OCI-LY1 (cell line): ENCODE measurements at regions not wholly inside any gene's neighbourhood (a gene's known extent, or its start where the extent isn't known, plus 50 kb on each side); places are given as distances from the start of the nearest gene placed in this dataset.

Experiments
- H2AFZ ChIP-seq: fragments of 200-600 bp; sonication (generic), shearing (Covaris generic); 2 replicates; pipeline ENCODE4 v1.6.0; 2014; ENCODE audit warnings: antibody characterized with exemption, mild to moderate bottlenecking, low read length
- H3F3A ChIP-seq: fragments of 200-600 bp; sonication (generic), shearing (Covaris generic); 2 replicates; pipeline ENCODE4 v1.6.0; 2014; ENCODE audit warnings: mild to moderate bottlenecking, antibody characterized with exemption, low read length, moderate library complexity; ENCODE audit not compliant: insufficient read depth
- H3K27ac ChIP-seq: fragments of 200-600 bp; sonication (generic); 2 replicates; pipeline ENCODE4 v1.5.1; 2014; ENCODE audit warnings: low read length, mixed run types, mild to moderate bottlenecking, low read depth; ENCODE audit not compliant: poor library complexity, severe bottlenecking
- H3K27me3 ChIP-seq: fragments of 200-600 bp; sonication (generic); 2 replicates; pipeline ENCODE4 v1.6.0; 2014; ENCODE audit warnings: antibody characterized with exemption, mild to moderate bottlenecking, low read length, moderate library complexity; ENCODE audit not compliant: insufficient read depth
- H3K36me3 ChIP-seq: fragments of 200-600 bp; sonication (generic); 2 replicates; pipeline ENCODE4 v1.6.1; 2014; ENCODE audit warnings: mild to moderate bottlenecking, antibody characterized with exemption, low read length, moderate library complexity, mixed read lengths; ENCODE audit not compliant: insufficient read depth
- H3K4me1 ChIP-seq: fragments of 200-600 bp; sonication (generic); 2 replicates; pipeline ENCODE4 v1.5.1; 2014; ENCODE audit warnings: mild to moderate bottlenecking, low read length, moderate library complexity; ENCODE audit not compliant: insufficient read depth, severe bottlenecking
- H3K4me2 ChIP-seq: fragments of 200-600 bp; sonication (generic), shearing (Covaris generic); 2 replicates; pipeline ENCODE4 v1.6.1; 2014; ENCODE audit warnings: low read length
- H3K4me3 ChIP-seq: fragments of 200-600 bp; sonication (generic); 2 replicates; pipeline ENCODE4 v1.5.1; 2014; ENCODE audit warnings: low read length, low read depth, mild to moderate bottlenecking, mixed read lengths; ENCODE audit not compliant: poor library complexity, severe bottlenecking
- H3K79me2 ChIP-seq: fragments of 200-600 bp; shearing (Covaris generic); 2 replicates; pipeline ENCODE4 v1.6.1; 2016; ENCODE audit warnings: mixed run types, low read length, mixed read lengths; ENCODE audit not compliant: insufficient read depth
- H3K9ac ChIP-seq: fragments of 200-600 bp; sonication (generic), shearing (Covaris generic); 2 replicates; pipeline ENCODE4 v1.6.1; 2014; ENCODE audit warnings: mild to moderate bottlenecking, low read length, mixed read lengths
- H3K9me2 ChIP-seq: fragments of 200-600 bp; sonication (generic), shearing (Covaris generic); 2 replicates; pipeline ENCODE4 v1.6.1; 2014; ENCODE audit warnings: low read depth, mild to moderate bottlenecking, low read length, mixed read lengths
- H3K9me3 ChIP-seq: fragments of 200-600 bp; shearing (Covaris generic); 2 replicates; pipeline ENCODE4 v1.6.1; 2014; ENCODE audit warnings: low read length, mixed read lengths
- H4K20me1 ChIP-seq: fragments of 200-600 bp; sonication (generic), shearing (Covaris generic); 2 replicates; pipeline ENCODE4 v1.6.0; 2016; ENCODE audit warnings: mild to moderate bottlenecking, low read length; ENCODE audit not compliant: insufficient read depth
- EZH2 ChIP-seq: fragments of 200-600 bp; sonication (generic), shearing (Covaris generic); IDR thresholded peaks from 2 replicates; pipeline ENCODE4 v1.8.0; 2017; ENCODE audit warnings: borderline replicate concordance, mixed run types, mild to moderate bottlenecking, antibody characterized with exemption, low read length, moderate library complexity, mixed read lengths
- TF ChIP-seq, protein P1 (sequence below): fragments of 200-600 bp; sonication (generic), shearing (Covaris generic); IDR thresholded peaks from 2 replicates; pipeline ENCODE4 v1.5.1; 2017; ENCODE audit warnings: mild to moderate bottlenecking, antibody characterized with exemption, low read length, moderate library complexity, mixed read lengths

DNA sequence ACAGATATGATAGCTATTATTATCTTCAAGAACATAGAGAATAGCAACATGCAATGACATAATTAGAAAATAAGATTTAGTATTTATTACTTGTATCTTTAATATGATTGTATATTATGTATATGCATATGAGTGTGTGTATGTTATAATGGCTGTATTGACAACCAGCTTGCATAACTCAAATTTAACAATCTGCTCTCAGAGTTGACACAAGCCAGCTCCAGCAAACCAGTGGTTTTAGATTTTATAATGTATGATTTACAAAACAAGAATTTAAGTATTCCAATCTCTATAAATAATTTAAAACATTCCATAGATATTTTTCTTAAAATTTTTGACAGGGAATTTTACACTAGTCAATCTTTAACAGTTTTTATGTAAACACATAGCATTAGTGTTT, 935.9 kb upstream of the EPHA5 start:
- H3K4me2 ChIP-seq, result no peak overlapping the region
- no peaks in the 10 kb centered on the region for H4K20me1 ChIP-seq
- H3K9me2 ChIP-seq, result no peaks in the 10 kb centered on the region

DNA sequence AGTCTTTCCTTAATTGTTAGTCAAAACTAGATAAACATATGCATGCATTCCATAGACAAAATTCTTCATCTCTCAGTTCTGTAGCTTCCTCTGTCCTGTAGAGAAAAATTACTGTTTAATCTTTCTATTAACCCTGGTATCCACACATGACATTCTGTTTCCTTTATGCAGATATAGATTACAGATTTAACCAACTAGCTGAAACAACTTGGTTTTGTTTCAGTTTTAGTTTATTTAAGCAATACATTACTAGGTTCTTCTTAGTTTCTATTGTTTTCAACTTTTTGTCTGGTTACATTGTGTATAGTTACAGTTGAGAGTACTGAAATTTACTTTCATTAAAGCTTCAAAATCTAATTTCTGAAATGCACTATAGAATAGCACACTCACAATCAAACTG, 933.9 kb upstream of the EPHA5 start:
- H3K27ac ChIP-seq, result no peak overlapping the region
- no peaks in the 10 kb centered on the region for H3K9me2 ChIP-seq
- H3K27me3 ChIP-seq, result no peaks in the 10 kb centered on the region
- no peak overlapping the region for H3K4me2 ChIP-seq
- no peak overlapping the region for H2AFZ ChIP-seq
- H3F3A ChIP-seq, result no peaks in the 10 kb centered on the region
- no peaks in the 10 kb centered on the region for H3K36me3 ChIP-seq
- H3K9ac ChIP-seq, result no peak overlapping the region
- no peak for TF ChIP-seq EZH2
- TF ChIP-seq, protein P1, sequence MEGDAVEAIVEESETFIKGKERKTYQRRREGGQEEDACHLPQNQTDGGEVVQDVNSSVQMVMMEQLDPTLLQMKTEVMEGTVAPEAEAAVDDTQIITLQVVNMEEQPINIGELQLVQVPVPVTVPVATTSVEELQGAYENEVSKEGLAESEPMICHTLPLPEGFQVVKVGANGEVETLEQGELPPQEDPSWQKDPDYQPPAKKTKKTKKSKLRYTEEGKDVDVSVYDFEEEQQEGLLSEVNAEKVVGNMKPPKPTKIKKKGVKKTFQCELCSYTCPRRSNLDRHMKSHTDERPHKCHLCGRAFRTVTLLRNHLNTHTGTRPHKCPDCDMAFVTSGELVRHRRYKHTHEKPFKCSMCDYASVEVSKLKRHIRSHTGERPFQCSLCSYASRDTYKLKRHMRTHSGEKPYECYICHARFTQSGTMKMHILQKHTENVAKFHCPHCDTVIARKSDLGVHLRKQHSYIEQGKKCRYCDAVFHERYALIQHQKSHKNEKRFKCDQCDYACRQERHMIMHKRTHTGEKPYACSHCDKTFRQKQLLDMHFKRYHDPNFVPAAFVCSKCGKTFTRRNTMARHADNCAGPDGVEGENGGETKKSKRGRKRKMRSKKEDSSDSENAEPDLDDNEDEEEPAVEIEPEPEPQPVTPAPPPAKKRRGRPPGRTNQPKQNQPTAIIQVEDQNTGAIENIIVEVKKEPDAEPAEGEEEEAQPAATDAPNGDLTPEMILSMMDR, result no peak
- no peaks in the 10 kb centered on the region for H3K9me3 ChIP-seq
- H4K20me1 ChIP-seq, result no peaks in the 10 kb centered on the region
- H3K4me3 ChIP-seq, result no peak overlapping the region
- H3K79me2 ChIP-seq, result no peaks in the 10 kb centered on the region
- H3K4me1 ChIP-seq, result no peaks in the 10 kb centered on the region

More for the DNA sequence above, 935.9 kb upstream of the EPHA5 start:
- no peak overlapping the region for H3K27ac ChIP-seq
- no peaks in the 10 kb centered on the region for H3K36me3 ChIP-seq
- no peaks in the 10 kb centered on the region for H3K4me1 ChIP-seq
- TF ChIP-seq EZH2, result no peak
- TF ChIP-seq, protein P1, result no peak
- no peak overlapping the region for H3K4me3 ChIP-seq
- no peaks in the 10 kb centered on the region for H3K9me3 ChIP-seq
- H2AFZ ChIP-seq, result no peak overlapping the region
- H3K27me3 ChIP-seq, result no peaks in the 10 kb centered on the region
- no peaks in the 10 kb centered on the region for H3F3A ChIP-seq
- H3K79me2 ChIP-seq, result no peaks in the 10 kb centered on the region
- no peak overlapping the region for H3K9ac ChIP-seq

DNA sequence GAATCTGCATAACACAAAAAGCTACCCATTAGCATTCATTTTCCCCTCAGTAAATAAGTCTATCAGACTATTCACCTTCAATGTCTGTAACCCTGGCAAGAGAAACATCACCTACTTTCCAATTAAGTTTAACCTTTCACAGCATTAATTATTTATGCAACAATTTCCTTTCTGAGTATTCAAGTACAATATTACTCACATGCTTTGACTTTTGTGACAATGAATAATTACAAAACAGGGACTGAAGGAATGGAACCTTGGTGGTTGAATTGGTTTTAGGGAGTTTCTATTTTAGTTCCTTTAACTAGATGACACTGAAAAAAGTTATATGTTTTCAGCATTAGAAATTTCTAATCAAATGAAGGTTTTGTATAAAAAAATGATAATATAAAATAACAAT, 932.3 kb upstream of the EPHA5 start:
- H3K9me2 ChIP-seq, result no peaks in the 10 kb centered on the region
- no peaks in the 10 kb centered on the region for H3K9me3 ChIP-seq
- H3K4me3 ChIP-seq, result no peak overlapping the region
- H3K4me1 ChIP-seq, result no peaks in the 10 kb centered on the region
- H3K36me3 ChIP-seq, result no peaks in the 10 kb centered on the region
- no peaks in the 10 kb centered on the region for H4K20me1 ChIP-seq
- H3K79me2 ChIP-seq, result no peaks in the 10 kb centered on the region
- no peak overlapping the region for H3K27ac ChIP-seq
- no peaks in the 10 kb centered on the region for H3F3A ChIP-seq
- TF ChIP-seq, protein P1, result no peak
- TF ChIP-seq EZH2, result no peak
- no peak overlapping the region for H3K4me2 ChIP-seq
- no peaks in the 10 kb centered on the region for H3K27me3 ChIP-seq
- no peak overlapping the region for H3K9ac ChIP-seq
- H2AFZ ChIP-seq, result no peak overlapping the region
